IMR-90 (cell line): ENCODE measurements at regions not wholly inside any gene's neighbourhood (a gene's known extent, or its start where the extent isn't known, plus 50 kb on each side); places are given as distances from the start of the nearest gene placed in this dataset.

ENCODE experiments used
- ATAC-seq: fragments of 200-7000 bp; cut with Tn5 transposase; 2 replicates; pipeline ENCODE4 v1.9.1; 2020; ENCODE audit warnings: low read depth, mild to moderate bottlenecking, moderate library complexity
- BruUV-seq: library from RNA; stranded (reverse); fragments of 400-500 nt; replicated peaks from 2 replicates; lab custom pipeline; 2021; lab: Mats Ljungman, UMichigan
- CTCF ChIA-PET: fragments of 300-600 bp; formaldehyde crosslinking; extraction: SDS; loops from one replicate; lab custom pipeline; 2021; ENCODE audit warnings: antibody characterized with exemption; lab: Yijun Ruan, JAX
- POLR2A ChIA-PET: fragments of 300-600 bp; sonication (Branson Sonifier 250); formaldehyde crosslinking; loops from one replicate; lab custom pipeline; 2022; ENCODE audit warnings: antibody characterized with exemption; ENCODE audit not compliant: unreplicated experiment; lab: Charles Lee
- DNase-seq: peaks from one replicate; pipeline ENCODE4 v3.0.0; 2013
- H2AFZ ChIP-seq: replicated peaks from 2 replicates; pipeline ENCODE3; 2013; ENCODE audit warnings: low read length, mild to moderate bottlenecking; ENCODE audit not compliant: poor library complexity
- H2AK5ac ChIP-seq: 2 replicates; pipeline ENCODE4 v1.6.1; 2013; ENCODE audit warnings: low read depth, low read length, inconsistent platforms
- H2AK9ac ChIP-seq: replicated peaks from 2 replicates; pipeline ENCODE3; 2013; ENCODE audit warnings: mild to moderate bottlenecking, low read depth, low read length, moderate library complexity; ENCODE audit not compliant: poor library complexity
- H2BK120ac ChIP-seq: 2 replicates; pipeline ENCODE4 v1.6.1; 2013; ENCODE audit warnings: low read depth, low read length, inconsistent platforms
- H2BK15ac ChIP-seq: 3 replicates; pipeline ENCODE4 v1.6.1; 2013; ENCODE audit warnings: low read depth, low read length, inconsistent platforms
- H2BK20ac ChIP-seq: 2 replicates; pipeline ENCODE4 v1.6.1; 2013; ENCODE audit warnings: low read depth, mild to moderate bottlenecking, inconsistent platforms, low read length, moderate library complexity
- H2BK5ac ChIP-seq: 2 replicates; pipeline ENCODE4 v1.6.1; 2013; ENCODE audit warnings: mild to moderate bottlenecking, low read depth, low read length, inconsistent platforms; ENCODE audit not compliant: poor library complexity, severe bottlenecking
- H3K14ac ChIP-seq: replicated peaks from 2 replicates; pipeline ENCODE4 v1.6.1; 2013; ENCODE audit warnings: low read depth, low read length, inconsistent platforms
- H3K18ac ChIP-seq: 2 replicates; pipeline ENCODE4 v1.6.1; 2013; ENCODE audit warnings: low read depth, low read length, control low read depth
- H3K23ac ChIP-seq: 2 replicates; pipeline ENCODE4 v1.6.1; 2013; ENCODE audit warnings: low read depth, low read length, inconsistent platforms
- H3K27ac ChIP-seq: 2 replicates; pipeline ENCODE4 v1.5.1; 2013; ENCODE audit warnings: mild to moderate bottlenecking, control low read depth, low read length; ENCODE audit not compliant: insufficient read depth
- H3K27me3 ChIP-seq: 2 replicates; pipeline ENCODE4 v1.6.1; 2013; ENCODE audit warnings: low read length; ENCODE audit not compliant: control insufficient read depth, insufficient read depth
- H3K36me3 ChIP-seq: 2 replicates; pipeline ENCODE4 v1.6.1; 2013; ENCODE audit warnings: low read length, mixed read lengths; ENCODE audit not compliant: control insufficient read depth, insufficient read depth
- H3K4ac ChIP-seq: 2 replicates; pipeline ENCODE4 v1.6.1; 2013; ENCODE audit warnings: low read depth, low read length, inconsistent platforms
- H3K4me1 ChIP-seq: 2 replicates; pipeline ENCODE4 v1.6.1; 2013; ENCODE audit warnings: low read length, mixed read lengths; ENCODE audit not compliant: control insufficient read depth, insufficient read depth
- H3K4me2 ChIP-seq: 2 replicates; pipeline ENCODE4 v1.6.1; 2013; ENCODE audit warnings: low read depth, mild to moderate bottlenecking, control low read depth, low read length, moderate library complexity
- H3K4me3 ChIP-seq: 2 replicates; pipeline ENCODE4 v1.5.1; 2013; ENCODE audit warnings: low read depth, mild to moderate bottlenecking, control low read depth, low read length, moderate library complexity; ENCODE audit not compliant: insufficient read depth
- H3K56ac ChIP-seq: 2 replicates; pipeline ENCODE4 v1.6.1; 2013; ENCODE audit warnings: low read length, inconsistent platforms; ENCODE audit not compliant: insufficient read depth; ENCODE audit errors: extremely low read depth
- H3K79me1 ChIP-seq, 2 experiments: 2 replicates each; pipeline ENCODE4 v1.6.1; 2013; ENCODE audit warnings: low read length in 2 of 2, inconsistent platforms in 1 of 2, low read depth in 1 of 2
- H3K9ac ChIP-seq: 2 replicates; pipeline ENCODE4 v1.6.1; 2013; ENCODE audit warnings: low read depth, low read length, control low read depth
- H3K9me1 ChIP-seq: 2 replicates; pipeline ENCODE4 v1.6.1; 2013; ENCODE audit warnings: low read length, inconsistent platforms; ENCODE audit not compliant: insufficient read depth
- H3K9me3 ChIP-seq: 2 replicates; pipeline ENCODE4 v1.6.1; 2013; ENCODE audit warnings: low read length; ENCODE audit not compliant: control insufficient read depth, insufficient read depth
- H4K20me1 ChIP-seq: 2 replicates; pipeline ENCODE4 v1.6.1; 2013; ENCODE audit warnings: low read length, inconsistent platforms; ENCODE audit not compliant: insufficient read depth
- H4K5ac ChIP-seq: 2 replicates; pipeline ENCODE4 v1.6.1; 2013; ENCODE audit warnings: mild to moderate bottlenecking, low read depth, low read length, control low read depth
- H4K8ac ChIP-seq, 2 experiments: 2 replicates each; pipeline ENCODE4 v1.6.1; 2013; ENCODE audit warnings: low read depth in 2 of 2, low read length in 2 of 2, control low read depth in 1 of 2, inconsistent platforms in 1 of 2
- H4K91ac ChIP-seq: 2 replicates; pipeline ENCODE4 v1.6.1; 2013; ENCODE audit warnings: low read depth, low read length, inconsistent platforms; ENCODE audit not compliant: insufficient read depth
- FOS ChIP-seq: fragments of 150-350 bp; IDR thresholded peaks from 2 replicates; pipeline ENCODE4 v1.6.1; 2016; ENCODE audit warnings: low read depth, low read length
- RCOR1 ChIP-seq: IDR thresholded peaks from 2 replicates; pipeline ENCODE4 v1.6.1; 2012; ENCODE audit warnings: mild to moderate bottlenecking, low read length, improper control_type of control experiment; ENCODE audit not compliant: insufficient replicate concordance
- WGBS, 2 experiments: methylation state at CpG; one replicate each; pipeline versions ENCODE4 v1.1.5 to v1.1.7; 2013; ENCODE audit warnings: missing lambda C conversion rate in 2 of 2; ENCODE audit not compliant: insufficient read length in 1 of 2; ENCODE audit errors: extremely low coverage in 2 of 2; 5-methylcytosine and 5-hydroxymethylcytosine counted together
- dilution Hi-C: fragments of 300-500 bp; cut with HindIII; formaldehyde crosslinking; loops from one replicate; pipeline ENCODE4 v1.14.3; 2018; ENCODE audit warnings: low sequenced_read_pairs; ENCODE audit not compliant: unreplicated experiment
- in situ Hi-C: fragments of 300-500 bp; cut with MboI; formaldehyde crosslinking; loops from 3 replicates; pipeline ENCODE4 v1.14.3; 2019; ENCODE audit warnings: low sequenced_read_pairs, inconsistent platforms, mixed read lengths
- intact Hi-C: fragments of 100-400 bp; cut with micrococcal nuclease; formaldehyde crosslinking; loops from 2 replicates; pipeline ENCODE4 v1.10.0; 2022

- in situ Hi-C loops = no loop called here
- no peak for TF ChIP-seq RCOR1
- TF ChIP-seq FOS = 0 out of 2 replicates have a peak, but pooled peaks have one; percentile 8
- H3K36me3 ChIP-seq = no peaks in the 10 kb centered on the region
- POLR2A ChIA-PET = no interaction called here
- BruUV-seq = no TSS peak
- no peak overlapping the region for H2AK5ac ChIP-seq
- H2BK120ac ChIP-seq = no peak overlapping the region
- H4K8ac ChIP-seq = no peak overlapping the region
- DNase-seq (peak; percentile 46), ATAC-seq (peak; percentile 71; the same call in 1 of the 2 replicates)
- H3K56ac ChIP-seq = no peak overlapping the region
- H4K91ac ChIP-seq = no peak overlapping the region
- H3K18ac ChIP-seq = no peak overlapping the region
- H3K27me3 ChIP-seq = no peaks in the 10 kb centered on the region
- no peaks in the 10 kb centered on the region for H4K20me1 ChIP-seq
- H3K9ac ChIP-seq = no peak overlapping the region
- no peaks in the 10 kb centered on the region for H3K9me1 ChIP-seq
- no peak overlapping the region for H3K4ac ChIP-seq
- H3K4me1 ChIP-seq = no peaks in the 10 kb centered on the region
- no peak overlapping the region for H3K14ac ChIP-seq
- CTCF ChIA-PET = no interaction called here
- H2BK5ac ChIP-seq = no peak overlapping the region
- H3K79me1 ChIP-seq = no peaks in the 10 kb centered on the region
- no peak overlapping the region for H3K27ac ChIP-seq
- no peak overlapping the region for H3K23ac ChIP-seq
- H4K5ac ChIP-seq = no peak overlapping the region
- H2AK9ac ChIP-seq = no peak overlapping the region
- H3K4me3 ChIP-seq = no peak overlapping the region
- H3K9me3 ChIP-seq = no peaks in the 10 kb centered on the region
- H2AFZ ChIP-seq = no peak overlapping the region
- dilution Hi-C loops = no loop called here
- intact Hi-C loops = no loop called here
- H2BK20ac ChIP-seq = no peak overlapping the region
- no peak overlapping the region for H3K4me2 ChIP-seq
- WGBS, 2 experiments = no CpG with 5 or more reads among the region's 3 CpGs
- H2BK15ac ChIP-seq = no peak overlapping the region
Measured at GRCh38 chrX:36443007-36443406, 523.5 kb downstream of the CFAP47 start.
